ENCODE measurements at regions not wholly inside any gene's neighbourhood (a gene's known extent, or its start where the extent isn't known, plus 50 kb on each side); places are given as distances from the start of the nearest gene placed in this dataset.

- H3K4me1 ChIP-seq = no peaks in the 10 kb centered on the region
- no peak overlapping the region for H3K4me3 ChIP-seq
- no peaks in the 10 kb centered on the region for H3K9me3 ChIP-seq
- no peak for TF ChIP-seq POLR2AphosphoS5 (IDR thresholded peaks at IDR 0.05)
- TF ChIP-seq, protein P1, sequence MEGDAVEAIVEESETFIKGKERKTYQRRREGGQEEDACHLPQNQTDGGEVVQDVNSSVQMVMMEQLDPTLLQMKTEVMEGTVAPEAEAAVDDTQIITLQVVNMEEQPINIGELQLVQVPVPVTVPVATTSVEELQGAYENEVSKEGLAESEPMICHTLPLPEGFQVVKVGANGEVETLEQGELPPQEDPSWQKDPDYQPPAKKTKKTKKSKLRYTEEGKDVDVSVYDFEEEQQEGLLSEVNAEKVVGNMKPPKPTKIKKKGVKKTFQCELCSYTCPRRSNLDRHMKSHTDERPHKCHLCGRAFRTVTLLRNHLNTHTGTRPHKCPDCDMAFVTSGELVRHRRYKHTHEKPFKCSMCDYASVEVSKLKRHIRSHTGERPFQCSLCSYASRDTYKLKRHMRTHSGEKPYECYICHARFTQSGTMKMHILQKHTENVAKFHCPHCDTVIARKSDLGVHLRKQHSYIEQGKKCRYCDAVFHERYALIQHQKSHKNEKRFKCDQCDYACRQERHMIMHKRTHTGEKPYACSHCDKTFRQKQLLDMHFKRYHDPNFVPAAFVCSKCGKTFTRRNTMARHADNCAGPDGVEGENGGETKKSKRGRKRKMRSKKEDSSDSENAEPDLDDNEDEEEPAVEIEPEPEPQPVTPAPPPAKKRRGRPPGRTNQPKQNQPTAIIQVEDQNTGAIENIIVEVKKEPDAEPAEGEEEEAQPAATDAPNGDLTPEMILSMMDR (IDR thresholded peaks at IDR 0.05) = no peak
- TF ChIP-seq POLR2A (IDR thresholded peaks at IDR 0.05) = no peak
- H3K27me3 ChIP-seq = no peaks in the 10 kb centered on the region
- no peak overlapping the region for H3K27ac ChIP-seq
- ATAC-seq = no peak
- no peaks in the 10 kb centered on the region for H3K36me3 ChIP-seq
Observed at GRCh38 chr10:75326306-75326705, 75.3 kb downstream of the ZNF503 start.

DNA sequence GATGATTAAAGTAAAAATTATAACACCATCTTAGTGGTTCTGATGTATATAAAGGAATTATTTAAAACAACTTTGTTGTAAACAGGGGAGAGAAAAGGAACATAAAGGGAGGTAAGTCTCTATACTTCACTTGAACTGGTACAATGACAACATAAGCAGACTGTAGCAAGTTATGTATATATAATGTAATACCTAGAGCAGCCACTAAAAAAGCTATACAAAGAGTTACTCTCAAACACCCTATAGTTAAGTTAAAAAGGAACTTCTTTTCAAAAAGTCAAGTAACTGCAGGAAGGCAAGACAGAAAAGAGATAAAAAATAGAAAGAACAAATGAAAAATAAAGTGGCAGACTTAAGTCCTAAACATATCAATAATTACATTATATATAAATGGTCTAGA, 82.3 kb downstream of the ZNF503 start:
- no peak for ATAC-seq
- Histone ChIP-seq H3K9me3 (peaks cover 0 to 44% (median 0%) of the 10 kb centered on the region in 3 donors), H3K4me1 (no peaks in the 10 kb centered on the region)

DNA sequence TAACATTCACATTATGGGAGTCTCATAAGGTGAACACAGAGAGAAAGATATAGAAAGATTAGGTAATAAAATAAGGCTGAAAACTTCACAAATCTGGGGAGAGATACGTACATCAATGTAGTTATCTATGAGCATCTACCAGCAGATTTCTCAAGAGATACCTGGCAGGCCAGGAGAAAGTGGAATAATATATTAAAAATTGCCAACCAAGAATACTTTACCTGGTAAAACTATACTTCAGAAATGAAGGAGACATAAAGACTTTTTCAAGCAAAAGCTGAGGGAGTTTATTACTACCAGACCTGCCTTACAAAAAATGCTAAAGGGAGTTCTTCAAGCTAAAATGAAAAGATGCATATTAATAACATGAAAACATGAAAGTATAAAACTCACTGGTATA, 78.8 kb upstream of the COMTD1 start:
- no peak overlapping the region for H3K4me3 ChIP-seq
- TF ChIP-seq POLR2AphosphoS5 (IDR thresholded peaks at IDR 0.05) = no peak
- TF ChIP-seq, protein P1 (IDR thresholded peaks at IDR 0.05) = no peak
- TF ChIP-seq POLR2A (IDR thresholded peaks at IDR 0.05) = no peak
- no peak for TF ChIP-seq EP300 (IDR thresholded peaks at IDR 0.05)
- no peak overlapping the region for H3K27ac ChIP-seq
- no peaks in the 10 kb centered on the region for H3K36me3 ChIP-seq
- 71 to 91% methylated on average over 1 of the region's 1 CpG for WGBS, 2 donors (ENCODE audit: low coverage in 1 of 2)
- peaks cover 0 to 42% (median 0%) of the 10 kb centered on the region in 3 donors for H3K9me3 ChIP-seq
- no peaks in the 10 kb centered on the region for H3K4me1 ChIP-seq
- H3K27me3 ChIP-seq = no peaks in the 10 kb centered on the region
- no peak for ATAC-seq

More for the DNA sequence above, 82.3 kb downstream of the ZNF503 start:
- no peak for TF ChIP-seq EP300 (IDR thresholded peaks at IDR 0.05)
- TF ChIP-seq POLR2A (IDR thresholded peaks at IDR 0.05) = no peak
- TF ChIP-seq POLR2AphosphoS5 (IDR thresholded peaks at IDR 0.05) = no peak
- TF ChIP-seq, protein P1 (IDR thresholded peaks at IDR 0.05) = no peak
- no peak overlapping the region for H3K4me3 ChIP-seq
- no peak overlapping the region for H3K27ac ChIP-seq
- H3K27me3 ChIP-seq = no peaks in the 10 kb centered on the region
- H3K36me3 ChIP-seq = no peaks in the 10 kb centered on the region

DNA sequence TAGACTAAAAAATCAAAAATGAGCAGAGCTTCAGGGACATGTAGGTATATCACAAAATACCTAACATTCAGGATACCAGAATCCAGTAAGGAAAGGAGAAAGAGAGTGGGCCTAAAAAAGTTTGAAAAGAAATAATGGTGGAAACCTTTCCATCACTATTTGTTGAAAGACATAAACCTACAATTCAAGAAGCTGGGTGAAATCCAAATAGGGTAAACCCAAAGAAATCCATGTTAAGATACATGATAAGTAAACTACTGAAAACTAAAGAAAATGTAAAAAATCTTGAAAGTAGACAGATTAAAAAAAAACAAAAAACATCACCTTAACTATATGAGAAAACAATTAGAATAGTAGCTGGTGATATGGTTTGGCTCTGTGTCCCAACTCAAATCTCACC, 76.7 kb upstream of the COMTD1 start:
- TF ChIP-seq EP300 (IDR thresholded peaks at IDR 0.05) = no peak
- no peak for TF ChIP-seq POLR2A (IDR thresholded peaks at IDR 0.05)
- TF ChIP-seq POLR2AphosphoS5 (IDR thresholded peaks at IDR 0.05) = no peak
- TF ChIP-seq, protein P1 (IDR thresholded peaks at IDR 0.05) = no peak
- ATAC-seq = no peak
- Histone ChIP-seq H3K4me3 (no peak overlapping the region), H3K9me3 (peaks cover 0 to 38% (median 0%) of the 10 kb centered on the region in 3 donors), H3K4me1 (no peaks in the 10 kb centered on the region), H3K27me3 (no peaks in the 10 kb centered on the region), H3K27ac (no peak overlapping the region), H3K36me3 (no peaks in the 10 kb centered on the region)

DNA sequence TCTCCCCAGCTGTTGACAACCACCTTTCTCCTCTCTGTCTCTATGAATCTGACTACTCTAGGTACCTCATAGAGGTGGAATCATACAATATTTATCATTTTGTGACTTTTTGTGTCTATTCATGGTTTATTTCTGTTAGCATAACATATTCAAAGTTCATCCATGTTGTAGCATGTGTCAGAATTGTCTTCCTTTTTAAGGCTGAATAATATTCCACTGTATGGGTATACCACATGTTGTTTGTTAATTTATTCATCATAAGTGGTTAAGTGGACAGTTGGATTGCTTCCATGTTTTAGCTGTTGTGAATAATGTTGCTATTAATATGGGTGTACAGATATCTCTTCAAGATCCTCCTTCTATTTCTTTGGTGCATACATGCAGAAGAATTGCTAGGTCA, 69.9 kb upstream of the COMTD1 start:
- no peak for ATAC-seq
- H3K27ac ChIP-seq = no peak overlapping the region
- peaks cover 0 to 19% (median 0%) of the 10 kb centered on the region in 3 donors for H3K9me3 ChIP-seq
- H3K4me3 ChIP-seq = no peak overlapping the region
- TF ChIP-seq EP300 (IDR thresholded peaks at IDR 0.05) = no peak
- H3K4me1 ChIP-seq = no peaks in the 10 kb centered on the region
- H3K27me3 ChIP-seq = no peaks in the 10 kb centered on the region
- H3K36me3 ChIP-seq = no peaks in the 10 kb centered on the region
